Trophoblast cell (in vitro differentiated cells and primary cell): ENCODE measurements at regions not wholly inside any gene's neighbourhood (a gene's known extent, or its start where the extent isn't known, plus 50 kb on each side); places are given as distances from the start of the nearest gene placed in this dataset.

Experiments used
- DNase-seq, 2 donors: peaks; one replicate each; pipeline ENCODE4 v3.0.0-alpha.2; 2016
- H2AFZ ChIP-seq: 2 replicates; pipeline ENCODE4 v1.6.1; 2013; ENCODE audit warnings: low read length, moderate library complexity, mild to moderate bottlenecking; ENCODE audit not compliant: insufficient read depth, poor library complexity
- H2AK5ac ChIP-seq: 2 replicates; pipeline ENCODE4 v1.6.1; 2013; ENCODE audit warnings: mild to moderate bottlenecking, low read length
- H2BK120ac ChIP-seq: 2 replicates; pipeline ENCODE4 v1.6.1; 2013; ENCODE audit warnings: low read length, mild to moderate bottlenecking, moderate library complexity; ENCODE audit not compliant: insufficient read depth, poor library complexity
- H2BK12ac ChIP-seq: 2 replicates; pipeline ENCODE4 v1.6.1; 2013; ENCODE audit warnings: mild to moderate bottlenecking, low read length, moderate library complexity
- H2BK5ac ChIP-seq: 2 replicates; pipeline ENCODE4 v1.6.1; 2013; ENCODE audit warnings: low read length, low read depth, moderate library complexity, mild to moderate bottlenecking; ENCODE audit not compliant: poor library complexity
- H3K14ac ChIP-seq: 2 replicates; pipeline ENCODE4 v1.6.1; 2013; ENCODE audit warnings: mild to moderate bottlenecking, low read length
- H3K18ac ChIP-seq: 2 replicates; pipeline ENCODE4 v1.6.1; 2013; ENCODE audit warnings: mild to moderate bottlenecking, low read length
- H3K23ac ChIP-seq: 2 replicates; pipeline ENCODE4 v1.6.1; 2013; ENCODE audit warnings: low read length
- H3K27ac ChIP-seq: 2 replicates; pipeline ENCODE4 v1.5.1; 2013; ENCODE audit warnings: low read depth, mild to moderate bottlenecking, inconsistent platforms, low read length, moderate library complexity
- H3K27me3 ChIP-seq: 2 replicates; pipeline ENCODE4 v1.6.1; 2013; ENCODE audit warnings: inconsistent platforms, mild to moderate bottlenecking, low read length, moderate library complexity; ENCODE audit not compliant: insufficient read depth
- H3K36me3 ChIP-seq, 2 experiments: 1 replicate in 1 of 2; 2 replicates in 1 of 2; pipeline ENCODE4 v1.6.1; 2013; ENCODE audit warnings: low read length in 2 of 2, mild to moderate bottlenecking in 2 of 2, moderate library complexity in 1 of 2; ENCODE audit not compliant: insufficient read depth in 2 of 2, control insufficient read depth in 1 of 2
- H3K4ac ChIP-seq: 2 replicates; pipeline ENCODE4 v1.6.1; 2013; ENCODE audit warnings: low read depth, mild to moderate bottlenecking, low read length, moderate library complexity
- H3K4me1 ChIP-seq, 2 experiments: 1 replicate in 1 of 2; 2 replicates in 1 of 2; pipeline ENCODE4 v1.6.1; 2013; ENCODE audit warnings: low read length in 2 of 2, mild to moderate bottlenecking in 2 of 2, moderate library complexity in 1 of 2; ENCODE audit not compliant: insufficient read depth in 2 of 2, control insufficient read depth in 1 of 2
- H3K4me2 ChIP-seq: 2 replicates; pipeline ENCODE4 v1.6.1; 2013; ENCODE audit warnings: inconsistent platforms, mild to moderate bottlenecking, low read length, moderate library complexity
- H3K4me3 ChIP-seq: 2 replicates; pipeline ENCODE4 v1.5.1; 2013; ENCODE audit warnings: mild to moderate bottlenecking, low read depth, low read length, inconsistent platforms
- H3K79me1 ChIP-seq: one replicate; pipeline ENCODE4 v1.6.1; 2013; ENCODE audit warnings: low read length
- H3K79me2 ChIP-seq: 2 replicates; pipeline ENCODE4 v1.6.1; 2013; ENCODE audit warnings: low read length, mild to moderate bottlenecking; ENCODE audit not compliant: control insufficient read depth, insufficient read depth, poor library complexity
- H3K9ac ChIP-seq: 2 replicates; pipeline ENCODE4 v1.6.1; 2013; ENCODE audit warnings: mild to moderate bottlenecking, low read length
- H3K9me3 ChIP-seq: 2 replicates; pipeline ENCODE4 v1.6.1; 2013; ENCODE audit warnings: low read depth, mild to moderate bottlenecking, control low read depth, inconsistent platforms, low read length; ENCODE audit not compliant: insufficient read depth
- H4K12ac ChIP-seq: 2 replicates; pipeline ENCODE4 v1.6.1; 2013; ENCODE audit warnings: low read depth, mild to moderate bottlenecking, low read length, moderate library complexity
- H4K8ac ChIP-seq: 2 replicates; pipeline ENCODE4 v1.6.1; 2013; ENCODE audit warnings: low read depth, mild to moderate bottlenecking, low read length, moderate library complexity
- H4K91ac ChIP-seq: one replicate; pipeline ENCODE4 v1.6.1; 2013; ENCODE audit warnings: low read depth, mild to moderate bottlenecking, low read length, moderate library complexity
- WGBS: extraction: QIAGEN DNeasy Blood & Tissue Kit; methylation state at CpG from one replicate; pipeline ENCODE4 v1.1.7; 2013; ENCODE audit warnings: missing lambda C conversion rate; ENCODE audit not compliant: insufficient read length, insufficient coverage; ENCODE audit errors: extremely low coverage; 5-methylcytosine and 5-hydroxymethylcytosine counted together

DNA sequence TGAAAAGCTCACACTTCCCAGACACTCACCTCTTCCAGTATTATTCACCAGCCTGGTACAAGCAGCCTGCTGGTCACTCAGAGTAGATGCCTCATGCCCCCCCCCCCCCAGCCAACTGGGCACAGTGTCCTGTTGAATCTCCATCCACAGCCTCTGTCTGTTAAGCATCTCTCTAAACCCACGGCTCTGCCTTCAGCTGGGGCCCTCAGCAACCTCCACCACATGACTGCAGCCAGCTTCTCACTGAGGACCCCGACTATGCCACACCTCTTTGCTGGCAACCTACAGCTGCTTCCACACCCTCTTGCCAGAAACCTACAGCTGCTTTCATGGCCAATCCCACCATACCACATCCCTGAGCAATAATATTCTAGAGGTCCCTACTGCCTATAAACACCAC, 113.1 kb downstream of the RHOU start:
- no peak for DNase-seq
- Histone ChIP-seq H2BK120ac (peak overlapping the region; percentile 70), H3K4me2 (no peak overlapping the region), H3K18ac (peak overlapping the region; percentile 3), H3K36me3 (no peaks in the 10 kb centered on the region), H4K12ac (no peak overlapping the region), H3K9me3 (no peaks in the 10 kb centered on the region), H3K27ac (peak overlapping the region; percentile 17), H3K14ac (no peak overlapping the region), H3K79me1 (peaks cover 13% of the 10 kb centered on the region), H3K27me3 (peaks cover 2% of the 10 kb centered on the region), H3K4me1 (peaks cover 5 to 17% of the 10 kb centered on the region in 2 experiments), H3K4ac (peak overlapping the region; percentile 60), H3K4me3 (no peak overlapping the region), H2BK12ac (peak overlapping the region; percentile 55), H3K23ac (no peak overlapping the region), H2AK5ac (peak overlapping the region; percentile 94), H3K79me2 (peaks cover 2% of the 10 kb centered on the region), H2BK5ac (peak overlapping the region; percentile 37), H3K9ac (peak overlapping the region; percentile 23), H4K91ac (peak overlapping the region; percentile 80), H2AFZ (no peak overlapping the region), H4K8ac (peak overlapping the region; percentile 36)
- no CpG with 5 or more reads among the region's 2 CpGs for WGBS

DNA sequence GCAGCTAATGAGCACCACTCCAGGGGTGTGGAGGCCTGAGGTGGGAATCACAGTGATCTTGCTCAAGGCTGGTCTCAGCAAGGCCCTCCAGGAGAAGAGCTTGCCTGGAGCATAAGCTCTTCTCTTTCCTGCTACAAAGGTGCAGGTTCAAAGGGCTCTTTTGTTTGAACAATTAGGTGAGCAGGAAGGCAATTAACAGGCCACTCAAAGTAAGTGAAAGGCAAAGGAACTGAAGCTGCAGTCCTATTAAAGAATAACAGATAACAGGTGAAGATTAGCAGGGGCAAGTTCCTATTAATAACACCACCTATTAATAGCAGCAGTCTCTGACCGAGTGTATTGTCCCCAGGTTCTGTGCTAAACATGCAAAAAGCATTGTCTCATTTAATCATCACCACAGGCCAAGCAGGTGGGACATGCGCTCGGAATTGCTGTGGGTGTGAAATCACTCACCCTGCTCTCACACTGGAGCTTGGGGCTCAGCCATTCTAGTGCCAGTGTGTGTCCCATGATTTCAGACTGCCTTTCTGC, 113.8 kb downstream of the RHOU start:
- Histone ChIP-seq H3K36me3 (no peaks in the 10 kb centered on the region), H3K79me2 (peaks cover 2% of the 10 kb centered on the region), H4K8ac (no peak overlapping the region), H3K14ac (no peak overlapping the region), H3K4me2 (no peak overlapping the region), H3K4ac (no peak overlapping the region), H3K79me1 (peaks cover 13% of the 10 kb centered on the region), H3K9me3 (no peaks in the 10 kb centered on the region), H2AK5ac (no peak overlapping the region), H2BK5ac (no peak overlapping the region), H2AFZ (no peak overlapping the region), H2BK120ac (no peak overlapping the region), H3K9ac (no peak overlapping the region), H3K18ac (no peak overlapping the region), H3K4me3 (no peak overlapping the region), H4K12ac (no peak overlapping the region), H3K4me1 (peaks cover 5 to 17% of the 10 kb centered on the region in 2 experiments), H4K91ac (peak overlapping the region; percentile 64), H3K27me3 (no peaks in the 10 kb centered on the region), H2BK12ac (no peak overlapping the region), H3K23ac (no peak overlapping the region), H3K27ac (peak overlapping the region; percentile 65)
- no CpG with 5 or more reads among the region's 3 CpGs for WGBS
- DNase-seq = no peak

DNA sequence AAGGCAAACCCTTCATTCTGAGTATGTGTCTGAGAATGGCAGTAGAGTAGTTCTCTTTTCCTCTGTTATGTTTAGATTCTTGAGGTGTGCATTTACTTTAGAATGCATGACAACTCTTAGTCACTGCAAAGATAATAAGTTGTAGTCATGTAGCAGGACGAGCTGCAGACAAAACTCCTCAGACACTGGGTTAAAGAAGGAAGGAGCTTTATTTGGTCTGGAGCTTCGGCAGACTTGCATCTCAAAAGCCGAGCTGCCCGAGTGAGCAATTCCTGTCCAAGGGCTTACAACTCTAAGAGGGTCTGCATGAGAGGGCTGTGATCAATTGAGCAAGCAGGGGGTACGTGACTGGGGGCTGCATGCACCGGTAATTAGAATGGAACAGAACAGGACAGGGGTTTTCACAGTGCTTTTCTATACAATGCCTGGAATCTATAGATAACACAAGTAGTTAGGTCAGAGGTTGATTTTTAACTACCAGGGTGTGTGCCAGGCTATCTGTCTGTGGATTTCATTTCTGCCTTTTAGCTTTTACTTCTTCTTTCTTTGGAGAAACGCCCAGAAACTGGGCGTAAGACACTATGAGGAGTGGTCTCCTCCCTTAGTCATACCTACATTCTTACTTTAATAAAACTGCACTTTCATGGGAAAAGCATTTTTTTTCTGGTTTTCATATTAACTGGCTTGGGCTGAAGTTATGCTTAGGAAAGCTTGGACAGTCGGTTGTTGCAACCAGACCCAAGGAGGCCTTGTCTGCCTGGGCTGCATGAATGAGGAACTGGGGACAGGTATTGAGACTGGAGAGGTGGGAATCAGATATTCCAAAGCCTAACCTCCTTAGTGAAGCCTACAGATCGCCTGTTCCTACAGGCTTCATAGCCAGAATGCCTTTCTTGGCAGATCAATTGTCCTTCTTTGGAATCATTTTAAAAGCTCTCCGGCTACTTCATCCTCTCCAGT, 115.1 kb downstream of the RHOU start:
- Histone ChIP-seq H2BK12ac (no peak overlapping the region), H3K18ac (no peak overlapping the region), H3K36me3 (no peaks in the 10 kb centered on the region), H3K4me2 (no peak overlapping the region), H4K12ac (no peak overlapping the region), H2AFZ (no peak overlapping the region), H2BK5ac (peak overlapping the region; percentile 86), H4K91ac (peak overlapping the region; percentile 68), H3K79me1 (peaks cover 13% of the 10 kb centered on the region), H3K27ac (peak overlapping the region; percentile 92), H3K4me3 (no peak overlapping the region), H2AK5ac (no peak overlapping the region), H2BK120ac (peak overlapping the region; percentile 89), H3K23ac (no peak overlapping the region), H4K8ac (no peak overlapping the region), H3K14ac (peak overlapping the region; percentile 73), H3K4ac (no peak overlapping the region), H3K79me2 (peaks cover 2% of the 10 kb centered on the region), H3K9ac (no peak overlapping the region), H3K9me3 (no peaks in the 10 kb centered on the region), H3K4me1 (peaks cover 5 to 17% of the 10 kb centered on the region in 2 experiments), H3K27me3 (no peaks in the 10 kb centered on the region)
- DNase-seq = peak; percentile 40 to 85
- WGBS = no CpG with 5 or more reads among the region's 11 CpGs

DNA sequence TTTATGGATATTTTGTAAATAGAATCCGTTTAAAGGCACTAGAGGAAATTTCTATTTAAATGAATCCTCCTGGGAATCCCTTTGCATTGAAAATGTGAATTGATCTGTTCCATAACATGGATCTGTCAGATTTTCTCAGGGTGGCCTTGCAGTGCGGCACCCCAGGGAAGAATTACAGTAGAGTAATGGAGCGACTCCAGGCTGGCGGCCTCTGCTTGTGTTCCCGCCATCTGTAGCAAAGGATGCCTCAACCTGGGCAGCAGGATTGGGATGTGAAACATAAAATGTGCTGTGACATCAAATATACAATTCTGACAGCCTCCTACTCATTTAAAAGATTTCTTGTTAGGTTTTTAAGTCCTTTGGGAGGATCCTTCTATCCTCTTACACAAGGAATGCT, 115.9 kb downstream of the RHOU start:
- Histone ChIP-seq H3K9me3 (no peaks in the 10 kb centered on the region), H3K14ac (peak overlapping the region; percentile 87), H3K27ac (peak overlapping the region; percentile 92), H3K79me1 (peaks cover 15% of the 10 kb centered on the region), H2BK12ac (no peak overlapping the region), H4K91ac (peak overlapping the region; percentile 97), H4K8ac (peak overlapping the region; percentile 67), H2AK5ac (no peak overlapping the region), H3K36me3 (no peaks in the 10 kb centered on the region), H3K4ac (peak overlapping the region; percentile 59), H3K9ac (no peak overlapping the region), H2BK5ac (peak overlapping the region; percentile 73), H3K4me3 (no peak overlapping the region), H3K4me1 (peaks cover 5 to 17% of the 10 kb centered on the region in 2 experiments), H3K4me2 (no peak overlapping the region), H2BK120ac (peak overlapping the region; percentile 86), H3K18ac (peak overlapping the region; percentile 71), H3K27me3 (no peaks in the 10 kb centered on the region), H3K23ac (no peak overlapping the region), H2AFZ (no peak overlapping the region), H4K12ac (no peak overlapping the region), H3K79me2 (peaks cover 2% of the 10 kb centered on the region)
- DNase-seq = no peak
- WGBS = no CpG with 5 or more reads among the region's 5 CpGs
